SU-DHL-6 (cell line): ENCODE measurements at regions not wholly inside any gene's neighbourhood (a gene's known extent, or its start where the extent isn't known, plus 50 kb on each side); places are given as distances from the start of the nearest gene placed in this dataset.

Experiments
- H2AFZ ChIP-seq: fragments of 200-600 bp; sonication (generic); 2 replicates; pipeline ENCODE4 v1.6.1; 2014; ENCODE audit warnings: low read depth, mild to moderate bottlenecking, moderate library complexity, mixed read lengths, antibody characterized with exemption, low read length; ENCODE audit not compliant: severe bottlenecking
- H3F3A ChIP-seq: fragments of 200-600 bp; shearing (Covaris generic); 2 replicates; pipeline ENCODE4 v1.6.0; 2016; ENCODE audit warnings: antibody characterized with exemption, mild to moderate bottlenecking; ENCODE audit not compliant: insufficient read depth
- H3K27ac ChIP-seq: fragments of 200-600 bp; sonication (generic); 2 replicates; pipeline ENCODE4 v1.5.1; 2016; ENCODE audit warnings: low read depth, mild to moderate bottlenecking, low read length, moderate library complexity, mixed read lengths
- H3K27me3 ChIP-seq: fragments of 200-600 bp; sonication (generic), shearing (Covaris generic); 2 replicates; pipeline ENCODE4 v1.6.0; 2014; ENCODE audit warnings: mild to moderate bottlenecking, low read length
- H3K36me3 ChIP-seq: fragments of 200-600 bp; sonication (generic); 2 replicates; pipeline ENCODE4 v1.6.1; 2014; ENCODE audit warnings: mild to moderate bottlenecking, low read length, mixed read lengths
- H3K4me2 ChIP-seq: fragments of 300-600, 200-600 bp; shearing (Covaris generic), sonication (generic); 2 replicates; pipeline ENCODE4 v1.6.0; 2014; ENCODE audit warnings: low read length, low read depth, mild to moderate bottlenecking; ENCODE audit not compliant: poor library complexity, severe bottlenecking
- H3K4me3 ChIP-seq: fragments of 200-600 bp; sonication (generic); 2 replicates; pipeline ENCODE4 v1.5.1; 2014; ENCODE audit warnings: antibody characterized with exemption, low read length, mild to moderate bottlenecking, mixed read lengths; ENCODE audit not compliant: insufficient read depth, poor library complexity, severe bottlenecking
- H3K79me2 ChIP-seq: fragments of 200-600 bp; sonication (generic); 2 replicates; pipeline ENCODE4 v1.6.1; 2014; ENCODE audit warnings: mild to moderate bottlenecking, low read length, moderate library complexity; ENCODE audit not compliant: insufficient read depth
- H3K9ac ChIP-seq: fragments of 200-600 bp; sonication (generic); 2 replicates; pipeline ENCODE4 v1.7.0; 2014; ENCODE audit warnings: mild to moderate bottlenecking, low read length
- H3K9me2 ChIP-seq: fragments of 200-600 bp; sonication (generic); replicated peaks from 2 replicates; pipeline ENCODE4 v1.6.1; 2014; ENCODE audit warnings: low read length; ENCODE audit not compliant: insufficient read depth
- H3K9me3 ChIP-seq: fragments of 200-600 bp; sonication (generic); 2 replicates; pipeline ENCODE4 v1.6.1; 2014; ENCODE audit warnings: low read length, mixed read lengths; ENCODE audit not compliant: insufficient read depth
- H4K20me1 ChIP-seq: fragments of 200-600 bp; sonication (generic); 2 replicates; pipeline ENCODE4 v1.6.1; 2014; ENCODE audit warnings: low read depth, mild to moderate bottlenecking, antibody characterized with exemption, low read length, moderate library complexity, mixed read lengths
- CTCF ChIP-seq: fragments of 200-600 bp; sonication (generic); IDR thresholded peaks from one replicate; pipeline ENCODE4 v1.5.1; 2017; ENCODE audit warnings: antibody characterized with exemption, mild to moderate bottlenecking, low read length, moderate library complexity; ENCODE audit not compliant: insufficient read depth, poor library complexity, severe bottlenecking
- EZH2phosphoT487 ChIP-seq: fragments of 200-600 bp; sonication (generic), shearing (Covaris generic); conservative IDR thresholded peaks from 2 replicates; pipeline ENCODE4 v1.6.1; 2018; ENCODE audit warnings: mild to moderate bottlenecking, antibody characterized with exemption, low read length, moderate library complexity, mixed read lengths

- no peaks in the 10 kb centered on the region for H3K9me3 ChIP-seq
- no peak overlapping the region for H2AFZ ChIP-seq
- no peaks in the 10 kb centered on the region for H3K79me2 ChIP-seq
- H3K9me2 ChIP-seq = no peaks in the 10 kb centered on the region
- H3F3A ChIP-seq = no peaks in the 10 kb centered on the region
- no peaks in the 10 kb centered on the region for H3K36me3 ChIP-seq
- TF ChIP-seq CTCF = no peak
- no peak for TF ChIP-seq EZH2phosphoT487
- no peak overlapping the region for H3K4me2 ChIP-seq
- no peaks in the 10 kb centered on the region for H4K20me1 ChIP-seq
- no peaks in the 10 kb centered on the region for H3K27me3 ChIP-seq
- H3K9ac ChIP-seq = no peak overlapping the region
- no peak overlapping the region for H3K4me3 ChIP-seq
- no peak overlapping the region for H3K27ac ChIP-seq
Measured at GRCh38 chr4:26179316-26179760, 141.5 kb upstream of the RBPJ start.

- Histone ChIP-seq H3K4me2 (no peak overlapping the region), H3F3A (no peaks in the 10 kb centered on the region), H4K20me1 (no peaks in the 10 kb centered on the region), H3K79me2 (no peaks in the 10 kb centered on the region), H3K27ac (no peak overlapping the region), H2AFZ (no peak overlapping the region), H3K9me3 (no peaks in the 10 kb centered on the region), H3K9ac (no peak overlapping the region), H3K27me3 (no peaks in the 10 kb centered on the region), H3K4me3 (no peak overlapping the region), H3K9me2 (no peaks in the 10 kb centered on the region), H3K36me3 (no peaks in the 10 kb centered on the region)
- no peak for TF ChIP-seq EZH2phosphoT487
- no peak for TF ChIP-seq CTCF
Measured at GRCh38 chr4:26181616-26182015, 139.2 kb upstream of the RBPJ start.

- Histone ChIP-seq H3K27ac (no peak overlapping the region), H3K9me2 (no peaks in the 10 kb centered on the region), H3K4me3 (no peak overlapping the region), H2AFZ (no peak overlapping the region), H3K27me3 (no peaks in the 10 kb centered on the region), H3K4me2 (no peak overlapping the region), H3K9me3 (no peaks in the 10 kb centered on the region), H3F3A (no peaks in the 10 kb centered on the region), H3K79me2 (no peaks in the 10 kb centered on the region), H3K36me3 (no peaks in the 10 kb centered on the region), H3K9ac (no peak overlapping the region), H4K20me1 (no peaks in the 10 kb centered on the region)
- TF ChIP-seq EZH2phosphoT487 = no peak
- no peak for TF ChIP-seq CTCF
Measured at GRCh38 chr4:26183017-26183416, 137.8 kb upstream of the RBPJ start.
